DOHH2 (cell line): ENCODE measurements at regions not wholly inside any gene's neighbourhood (a gene's known extent, or its start where the extent isn't known, plus 50 kb on each side); places are given as distances from the start of the nearest gene placed in this dataset.
"Not testable (repeated sequence)": the region's sequence is repeated elsewhere in the genome, so short reads cannot be mapped to it uniquely, and the experiment has no call there.

ENCODE experiments used
- H3F3A ChIP-seq: fragments of 200-600 bp; sonication (generic), shearing (Covaris generic); 2 replicates; pipeline ENCODE4 v1.6.0; 2016; ENCODE audit warnings: antibody characterized with exemption, mild to moderate bottlenecking; ENCODE audit not compliant: control insufficient read depth, insufficient read depth
- H3K27ac ChIP-seq: fragments of 200-600 bp; sonication (generic); 2 replicates; pipeline ENCODE4 v1.5.1; 2014; ENCODE audit warnings: low read depth, mild to moderate bottlenecking, low read length, moderate library complexity
- H3K27me3 ChIP-seq: fragments of 200-600 bp; sonication (generic); 2 replicates; pipeline ENCODE4 v1.6.1; 2014; ENCODE audit warnings: mild to moderate bottlenecking, low read length, mixed read lengths; ENCODE audit not compliant: control insufficient read depth
- H3K36me3 ChIP-seq: fragments of 200-600 bp; sonication (generic); 2 replicates; pipeline ENCODE4 v1.6.1; 2014; ENCODE audit warnings: mild to moderate bottlenecking, low read length, moderate library complexity, mixed read lengths; ENCODE audit not compliant: control insufficient read depth
- H3K4me1 ChIP-seq: fragments of 200-600 bp; sonication (generic); 2 replicates; pipeline ENCODE4 v1.6.1; 2014; ENCODE audit warnings: mild to moderate bottlenecking, low read length, mixed read lengths; ENCODE audit not compliant: control insufficient read depth
- H3K4me2 ChIP-seq: fragments of 200-600 bp; sonication (generic); 2 replicates; pipeline ENCODE4 v1.6.0; 2014; ENCODE audit warnings: mild to moderate bottlenecking, low read length, moderate library complexity
- H3K4me3 ChIP-seq: fragments of 200-600 bp; sonication (generic); 2 replicates; pipeline ENCODE4 v1.5.1; 2014; ENCODE audit warnings: mild to moderate bottlenecking, low read length, mixed read lengths
- H3K79me2 ChIP-seq: fragments of 200-600 bp; sonication (generic); 2 replicates; pipeline ENCODE4 v1.6.1; 2014; ENCODE audit warnings: mild to moderate bottlenecking, low read length, mixed read lengths; ENCODE audit not compliant: control insufficient read depth
- H3K9me2 ChIP-seq: fragments of 200-600 bp; sonication (generic); replicated peaks from 2 replicates; pipeline ENCODE4 v1.6.1; 2014; ENCODE audit warnings: mild to moderate bottlenecking, low read length, mixed read lengths; ENCODE audit not compliant: control insufficient read depth
- H3K9me3 ChIP-seq: fragments of 200-600 bp; sonication (generic); 2 replicates; pipeline ENCODE4 v1.6.1; 2014; ENCODE audit warnings: antibody characterized with exemption, low read length, mixed read lengths; ENCODE audit not compliant: control insufficient read depth, insufficient read depth
- H4K20me1 ChIP-seq: fragments of 200-600 bp; sonication (generic); 2 replicates; pipeline ENCODE4 v1.6.0; 2014; ENCODE audit warnings: low read depth, mild to moderate bottlenecking, antibody characterized with exemption, low read length, moderate library complexity; ENCODE audit not compliant: control insufficient read depth, insufficient read depth
- CTCF ChIP-seq: fragments of 200-600 bp; sonication (generic); IDR thresholded peaks from one replicate; pipeline ENCODE4 v1.5.1; 2014; ENCODE audit warnings: antibody characterized with exemption, mild to moderate bottlenecking, low read depth, low read length; ENCODE audit not compliant: poor library complexity, severe bottlenecking
- EZH2phosphoT487 ChIP-seq: fragments of 200-600 bp; sonication (generic); IDR thresholded peaks from 2 replicates; pipeline ENCODE4 v1.6.1; 2017; ENCODE audit warnings: borderline replicate concordance, mild to moderate bottlenecking, antibody characterized with exemption, low read length, moderate library complexity, mixed read lengths

GRCh38 chr12:131409211-131409610, 301.7 kb upstream of the SFSWAP start:
- Histone ChIP-seq H3K4me2 (no peak overlapping the region), H3K27ac (no peak overlapping the region), H3K4me1 (no peaks in the 10 kb centered on the region), H3K27me3 (no peaks in the 10 kb centered on the region), H3K4me3 (no peak overlapping the region), H3K9me3 (no peaks in the 10 kb centered on the region), H3K36me3 (no peaks in the 10 kb centered on the region), H3K79me2 (no peaks in the 10 kb centered on the region), H3K9me2 (no peaks in the 10 kb centered on the region), H3F3A (no peaks in the 10 kb centered on the region), H4K20me1 (no peaks in the 10 kb centered on the region)
- TF ChIP-seq CTCF = no peak
- no peak for TF ChIP-seq EZH2phosphoT487

- H3K27me3 ChIP-seq, H3K36me3 ChIP-seq, H3K4me3 ChIP-seq, H3K79me2 ChIP-seq, H3K27ac ChIP-seq, H3K4me1 ChIP-seq, H3K9me3 ChIP-seq, H3K9me2 ChIP-seq, H3K4me2 ChIP-seq, H4K20me1 ChIP-seq, H3F3A ChIP-seq: not testable (repeated sequence)
These were observed 299.1 kb upstream of the SFSWAP start for GRCh38 chr12:131411827-131412226.

GRCh38 chr12:131413006-131413405, 297.9 kb upstream of the SFSWAP start:
- no peaks in the 10 kb centered on the region for H3K9me3 ChIP-seq
- no peaks in the 10 kb centered on the region for H3K79me2 ChIP-seq
- H3K4me2 ChIP-seq = no peak overlapping the region
- no peak overlapping the region for H3K4me3 ChIP-seq
- no peaks in the 10 kb centered on the region for H3F3A ChIP-seq
- H3K27me3 ChIP-seq = no peaks in the 10 kb centered on the region
- H4K20me1 ChIP-seq = no peaks in the 10 kb centered on the region
- no peaks in the 10 kb centered on the region for H3K9me2 ChIP-seq
- no peak for TF ChIP-seq EZH2phosphoT487
- TF ChIP-seq CTCF = no peak
- no peaks in the 10 kb centered on the region for H3K36me3 ChIP-seq
- H3K27ac ChIP-seq = no peak overlapping the region
- no peaks in the 10 kb centered on the region for H3K4me1 ChIP-seq

- Histone ChIP-seq H3F3A (no peaks in the 10 kb centered on the region), H3K4me3 (no peak overlapping the region), H3K79me2 (no peaks in the 10 kb centered on the region), H3K27ac (no peak overlapping the region), H3K27me3 (no peaks in the 10 kb centered on the region), H3K9me3 (no peaks in the 10 kb centered on the region), H3K4me2 (no peak overlapping the region), H3K4me1 (no peaks in the 10 kb centered on the region), H3K9me2 (no peaks in the 10 kb centered on the region), H4K20me1 (no peaks in the 10 kb centered on the region), H3K36me3 (no peaks in the 10 kb centered on the region)
- no peak for TF ChIP-seq CTCF
- TF ChIP-seq EZH2phosphoT487 = no peak
These were observed 297.4 kb upstream of the SFSWAP start for GRCh38 chr12:131413471-131413870.

GRCh38 chr12:131414155-131414922, 296.6 kb upstream of the SFSWAP start:
- not testable (repeated sequence) for H3K4me1 ChIP-seq, H3K9me2 ChIP-seq, H3K4me3 ChIP-seq, H3F3A ChIP-seq, H3K79me2 ChIP-seq, H3K36me3 ChIP-seq, H4K20me1 ChIP-seq, H3K9me3 ChIP-seq, H3K27me3 ChIP-seq, H3K27ac ChIP-seq, H3K4me2 ChIP-seq
